SK-N-SH treated with all-trans-retinoic acid at 6 μM for 48 hours (cell line): ENCODE measurements at regions not wholly inside any gene's neighbourhood (a gene's known extent, or its start where the extent isn't known, plus 50 kb on each side); places are given as distances from the start of the nearest gene placed in this dataset.

ENCODE experiments used
- ARNTL ChIP-seq: fragments of 450-650 bp; formaldehyde crosslinking; IDR thresholded peaks from 2 replicates; pipeline ENCODE4 v1.5.0; 2020; ENCODE audit warnings: low read depth, mild to moderate bottlenecking, moderate library complexity, borderline replicate concordance
- BACH2 ChIP-seq: fragments of 250-450 bp; sonication (Bioruptor Pico); IDR thresholded peaks from 2 replicates; pipeline ENCODE4 v1.9.0; 2021; ENCODE audit warnings: mild to moderate bottlenecking, borderline replicate concordance
- CSDC2 ChIP-seq: fragments of 250-450 bp; sonication (Bioruptor Pico); IDR thresholded peaks from 2 replicates; pipeline ENCODE4 v1.5.0; 2020; ENCODE audit warnings: mild to moderate bottlenecking, moderate library complexity
- GLIS3 ChIP-seq: fragments of 250-450 bp; sonication (Bioruptor Pico); IDR thresholded peaks from 2 replicates; pipeline ENCODE4 v1.5.0; 2020; ENCODE audit warnings: mild to moderate bottlenecking, moderate library complexity
- PATZ1 ChIP-seq: fragments of 250-450 bp; sonication (Bioruptor Pico); IDR thresholded peaks from 2 replicates; pipeline ENCODE4 v1.8.0; 2020; ENCODE audit warnings: mild to moderate bottlenecking, moderate library complexity, borderline replicate concordance
- RARB ChIP-seq: fragments of 250-450 bp; sonication (Bioruptor Pico); IDR thresholded peaks from 2 replicates; pipeline ENCODE4 v1.8.0; 2021; ENCODE audit warnings: mild to moderate bottlenecking, moderate library complexity
- SNAI2 ChIP-seq: fragments of 250-450 bp; sonication (Bioruptor Pico); IDR thresholded peaks from 2 replicates; pipeline ENCODE4 v1.5.0; 2020; ENCODE audit warnings: mild to moderate bottlenecking, moderate library complexity
- ZFP3 ChIP-seq: fragments of 250-450 bp; sonication (Bioruptor Pico); IDR thresholded peaks from 2 replicates; pipeline ENCODE4 v1.5.0; 2020; ENCODE audit warnings: mild to moderate bottlenecking, moderate library complexity
- ZFP30 ChIP-seq: fragments of 450-650 bp; formaldehyde crosslinking; IDR thresholded peaks from 2 replicates; pipeline ENCODE4 v1.5.0; 2022; ENCODE audit warnings: mild to moderate bottlenecking, moderate library complexity
- ZNF70 ChIP-seq: fragments of 450-650 bp; formaldehyde crosslinking; IDR thresholded peaks from 2 replicates; pipeline ENCODE4 v1.5.0; 2020; ENCODE audit warnings: mild to moderate bottlenecking, moderate library complexity
- ZNF8 ChIP-seq: fragments of 450-650 bp; formaldehyde crosslinking; IDR thresholded peaks from 2 replicates; pipeline ENCODE4 v1.5.0; 2020; ENCODE audit warnings: mild to moderate bottlenecking, moderate library complexity
- TF ChIP-seq, protein P1 (sequence below): fragments of 250-450 bp; sonication (Bioruptor Pico); IDR thresholded peaks from 2 replicates; pipeline ENCODE4 v1.5.1; 2020; ENCODE audit warnings: low read depth, mild to moderate bottlenecking, moderate library complexity

DNA sequence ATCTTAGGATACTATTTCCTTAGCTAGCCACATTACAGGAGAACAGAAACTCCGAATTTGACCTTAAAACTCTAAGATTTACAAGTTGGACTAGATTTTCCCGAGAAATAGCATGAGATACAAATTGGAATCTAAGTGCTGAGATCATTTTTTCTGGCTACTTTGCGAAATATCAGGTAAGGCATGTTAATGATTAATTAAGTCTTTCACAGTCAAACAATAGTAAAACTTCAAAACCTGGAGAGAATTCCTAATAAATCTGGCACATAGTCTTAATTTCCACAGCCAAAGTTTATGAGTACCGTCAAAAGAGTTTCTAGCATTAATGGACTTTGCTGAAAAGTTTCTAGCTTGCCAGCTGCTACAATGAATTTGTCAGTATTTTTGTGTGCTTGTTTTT, 379.5 kb upstream of the TOM1L1 start:
- TF ChIP-seq ZNF70 (CRISPR knock-in tag) (no peak), GLIS3 (no peak), ZNF8 (CRISPR knock-in tag) (no peak), ARNTL (CRISPR knock-in tag) (no peak), ZFP30 (CRISPR knock-in tag) (no peak), SNAI2 (no peak), ZFP3 (no peak), BACH2 (no peak), PATZ1 (CRISPR knock-in tag) (no peak), RARB (CRISPR knock-in tag) (no peak), CSDC2 (CRISPR knock-in tag) (no peak)
- TF ChIP-seq, protein P1, sequence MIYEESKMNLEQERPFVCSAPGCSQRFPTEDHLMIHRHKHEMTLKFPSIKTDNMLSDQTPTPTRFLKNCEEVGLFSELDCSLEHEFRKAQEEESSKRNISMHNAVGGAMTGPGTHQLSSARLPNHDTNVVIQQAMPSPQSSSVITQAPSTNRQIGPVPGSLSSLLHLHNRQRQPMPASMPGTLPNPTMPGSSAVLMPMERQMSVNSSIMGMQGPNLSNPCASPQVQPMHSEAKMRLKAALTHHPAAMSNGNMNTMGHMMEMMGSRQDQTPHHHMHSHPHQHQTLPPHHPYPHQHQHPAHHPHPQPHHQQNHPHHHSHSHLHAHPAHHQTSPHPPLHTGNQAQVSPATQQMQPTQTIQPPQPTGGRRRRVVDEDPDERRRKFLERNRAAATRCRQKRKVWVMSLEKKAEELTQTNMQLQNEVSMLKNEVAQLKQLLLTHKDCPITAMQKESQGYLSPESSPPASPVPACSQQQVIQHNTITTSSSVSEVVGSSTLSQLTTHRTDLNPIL (CRISPR knock-in tag): no peak
